Naive thymus-derived CD4-positive, alpha-beta T cell (primary cell): ENCODE measurements at regions not wholly inside any gene's neighbourhood (a gene's known extent, or its start where the extent isn't known, plus 50 kb on each side); places are given as distances from the start of the nearest gene placed in this dataset.

Source experiments
- ATAC-seq: fragments of 150-1000 bp; cut with Tn5 transposase; 2 replicates; pipeline ENCODE4 v1.10.0; 2021; ENCODE audit warnings: mild to moderate bottlenecking, moderate library complexity
- CTCF ChIA-PET: fragments of 350-600 bp; sonication (Branson Sonifier 250); formaldehyde crosslinking; loops from one replicate; lab custom pipeline; 2021; ENCODE audit warnings: antibody characterized with exemption; lab: Charles Lee
- POLR2A ChIA-PET: fragments of 350-600 bp; sonication (Branson Sonifier 250); formaldehyde crosslinking; loops from one replicate; lab custom pipeline; 2021; ENCODE audit warnings: antibody characterized with exemption, inconsistent platforms; lab: Charles Lee
- DNase-seq, 9 donors: peaks; one replicate each; pipeline versions ENCODE4 v3.0.0 to v3.0.0-alpha.2; 2020 to 2022; ENCODE audit warnings: mixed read lengths in 1 of 9
- H3K27ac ChIP-seq: one replicate; pipeline ENCODE4 v1.7.0; 2013; ENCODE audit warnings: mild to moderate bottlenecking, low read depth, low read length, moderate library complexity
- H3K27me3 ChIP-seq, 2 donors: one replicate each; pipeline ENCODE4 v1.7.0; 2013; ENCODE audit warnings: low read length in 2 of 2, mild to moderate bottlenecking in 2 of 2, moderate library complexity in 2 of 2; ENCODE audit not compliant: control insufficient read depth in 2 of 2, insufficient read depth in 2 of 2
- H3K36me3 ChIP-seq, 3 experiments: 1 replicate in 2 of 3; 2 replicates in 1 of 3; pipeline ENCODE4 v1.7.0; 2013; ENCODE audit warnings: low read length in 3 of 3, mild to moderate bottlenecking in 3 of 3, moderate library complexity in 1 of 3; ENCODE audit not compliant: insufficient read depth in 3 of 3, control insufficient read depth in 2 of 3
- H3K4me1 ChIP-seq, 2 donors: one replicate each; pipeline ENCODE4 v1.7.0; 2013; ENCODE audit warnings: low read length in 2 of 2, mild to moderate bottlenecking in 2 of 2, moderate library complexity in 1 of 2; ENCODE audit not compliant: control insufficient read depth in 2 of 2, insufficient read depth in 2 of 2
- H3K4me3 ChIP-seq: 2 replicates; pipeline ENCODE4 v1.7.0; 2013; ENCODE audit warnings: mild to moderate bottlenecking, low read length
- H3K9me3 ChIP-seq, 3 experiments: 1 replicate in 2 of 3; 2 replicates in 1 of 3; pipeline ENCODE4 v1.7.0; 2013; ENCODE audit warnings: low read length in 3 of 3; ENCODE audit not compliant: control insufficient read depth in 2 of 3
- H3K27ac Mint-ChIP-seq, 9 donors: one replicate each; pipeline ENCODE4 v1.8.0; 2020 to 2022; ENCODE audit warnings: mixed read lengths in 9 of 9, mild to moderate bottlenecking in 8 of 9, moderate library complexity in 5 of 9, inconsistent platforms in 2 of 9
- H3K27me3 Mint-ChIP-seq, 5 donors: one replicate each; pipeline ENCODE4 v1.8.0; 2021 to 2022; ENCODE audit warnings: mixed read lengths in 5 of 5, mild to moderate bottlenecking in 1 of 5
- H3K36me3 Mint-ChIP-seq, 5 donors: one replicate each; pipeline ENCODE4 v1.8.0; 2020 to 2022; ENCODE audit warnings: mixed read lengths in 5 of 5, mild to moderate bottlenecking in 3 of 5, inconsistent platforms in 1 of 5
- H3K4me1 Mint-ChIP-seq, 7 donors: one replicate each; pipeline ENCODE4 v1.8.0; 2020 to 2022; ENCODE audit warnings: mixed read lengths in 7 of 7, mild to moderate bottlenecking in 3 of 7, inconsistent platforms in 1 of 7
- H3K4me3 Mint-ChIP-seq, 10 donors: one replicate each; pipeline ENCODE4 v1.8.0; 2020 to 2022; ENCODE audit warnings: mild to moderate bottlenecking in 10 of 10, mixed read lengths in 10 of 10, moderate library complexity in 6 of 10, inconsistent platforms in 2 of 10
- H3K9me3 Mint-ChIP-seq, 11 donors: one replicate each; pipeline ENCODE4 v1.8.0; 2020 to 2022; ENCODE audit warnings: mixed read lengths in 11 of 11, mild to moderate bottlenecking in 4 of 11, inconsistent platforms in 1 of 11, moderate library complexity in 1 of 11
- intact Hi-C, 2 donors: fragments of 100-400 bp; cut with micrococcal nuclease; formaldehyde crosslinking; loops; one replicate each; pipeline ENCODE4 v1.15.1; 2023

GRCh38 chr5:114957384-114957783 lies 212.3 kb downstream of the TRIM36 start:
- intact Hi-C loops: no loop called here

GRCh38 chr5:114953565-114953964 lies 216.1 kb downstream of the TRIM36 start:
- no peak for ATAC-seq
- Histone ChIP-seq H3K4me3 (no peak overlapping the region), H3K27ac (no peak overlapping the region), H3K36me3 (no peaks in the 10 kb centered on the region), H3K27me3 (no peaks in the 10 kb centered on the region), H3K9me3 (no peaks in the 10 kb centered on the region), H3K4me1 (no peaks in the 10 kb centered on the region)
- POLR2A ChIA-PET: no interaction called here
- intact Hi-C loops: no loop called here
- H3K4me1 Mint-ChIP-seq: no peaks in the 10 kb centered on the region
- no peaks in the 10 kb centered on the region for H3K36me3 Mint-ChIP-seq
- no peak for DNase-seq
- H3K27ac Mint-ChIP-seq: no peak overlapping the region
- CTCF ChIA-PET: no interaction called here
- peaks cover 0 to 8% (median 0%) of the 10 kb centered on the region in 11 donors for H3K9me3 Mint-ChIP-seq
- H3K27me3 Mint-ChIP-seq: peaks cover 0 to 1% (median 0%) of the 10 kb centered on the region in 5 donors
- no peak overlapping the region for H3K4me3 Mint-ChIP-seq

More at GRCh38 chr5:114957384-114957783, 212.3 kb downstream of the TRIM36 start:
- Mint-ChIP-seq H3K4me1 (no peaks in the 10 kb centered on the region), H3K9me3 (peaks cover 0 to 21% (median 1%) of the 10 kb centered on the region in 11 donors), H3K36me3 (no peaks in the 10 kb centered on the region), H3K27ac (no peak overlapping the region), H3K4me3 (no peak overlapping the region), H3K27me3 (peaks cover 0 to 7% (median 0%) of the 10 kb centered on the region in 5 donors)
- POLR2A ChIA-PET: no interaction called here
- no peaks in the 10 kb centered on the region for H3K27me3 ChIP-seq
- ATAC-seq (no peak), DNase-seq (no peak)
- H3K4me3 ChIP-seq: no peak overlapping the region
- H3K9me3 ChIP-seq: no peaks in the 10 kb centered on the region
- CTCF ChIA-PET: no interaction called here
- no peaks in the 10 kb centered on the region for H3K36me3 ChIP-seq
- no peak overlapping the region for H3K27ac ChIP-seq
- no peaks in the 10 kb centered on the region for H3K4me1 ChIP-seq

- ChIA-PET POLR2A (no interaction called here), CTCF (no interaction called here)
- H3K4me1 Mint-ChIP-seq: no peaks in the 10 kb centered on the region
- H3K27ac ChIP-seq: no peak overlapping the region
- ATAC-seq (no peak), DNase-seq (no peak)
- H3K4me1 ChIP-seq: no peaks in the 10 kb centered on the region
- no peaks in the 10 kb centered on the region for H3K36me3 ChIP-seq
- no peaks in the 10 kb centered on the region for H3K27me3 ChIP-seq
- no peak overlapping the region for H3K27ac Mint-ChIP-seq
- H3K4me3 Mint-ChIP-seq: no peak overlapping the region
- intact Hi-C loops: no loop called here
- H3K9me3 Mint-ChIP-seq: peaks cover 0 to 8% (median 0%) of the 10 kb centered on the region in 11 donors
- H3K4me3 ChIP-seq: no peak overlapping the region
- no peaks in the 10 kb centered on the region for H3K36me3 Mint-ChIP-seq
- H3K9me3 ChIP-seq: no peaks in the 10 kb centered on the region
- no peaks in the 10 kb centered on the region for H3K27me3 Mint-ChIP-seq
Measured at GRCh38 chr5:114952876-114953275, 216.8 kb downstream of the TRIM36 start.

GRCh38 chr5:114949756-114950155 lies 220.0 kb downstream of the TRIM36 start:
- intact Hi-C loops: no loop called here
- no peak overlapping the region for H3K4me3 Mint-ChIP-seq
- Histone ChIP-seq H3K27me3 (no peaks in the 10 kb centered on the region), H3K36me3 (no peaks in the 10 kb centered on the region), H3K4me1 (no peaks in the 10 kb centered on the region), H3K27ac (no peak overlapping the region), H3K9me3 (no peaks in the 10 kb centered on the region), H3K4me3 (no peak overlapping the region)
- ChIA-PET POLR2A (no interaction called here), CTCF (no interaction called here)
- H3K27me3 Mint-ChIP-seq: no peaks in the 10 kb centered on the region
- no peaks in the 10 kb centered on the region for H3K4me1 Mint-ChIP-seq
- H3K9me3 Mint-ChIP-seq: peaks cover 0 to 8% (median 0%) of the 10 kb centered on the region in 11 donors
- no peak for ATAC-seq
- H3K27ac Mint-ChIP-seq: no peak overlapping the region
- no peak for DNase-seq
- no peaks in the 10 kb centered on the region for H3K36me3 Mint-ChIP-seq

- Mint-ChIP-seq H3K4me3 (no peak overlapping the region), H3K27ac (no peak overlapping the region), H3K4me1 (no peaks in the 10 kb centered on the region), H3K9me3 (peaks cover 0 to 6% (median 0%) of the 10 kb centered on the region in 11 donors), H3K27me3 (no peaks in the 10 kb centered on the region), H3K36me3 (no peaks in the 10 kb centered on the region)
- ChIA-PET POLR2A (no interaction called here), CTCF (no interaction called here)
- no peak overlapping the region for H3K27ac ChIP-seq
- no peaks in the 10 kb centered on the region for H3K36me3 ChIP-seq
- DNase-seq (no peak), ATAC-seq (no peak)
- no peaks in the 10 kb centered on the region for H3K27me3 ChIP-seq
- intact Hi-C loops: no loop called here
- no peak overlapping the region for H3K4me3 ChIP-seq
- H3K9me3 ChIP-seq: no peaks in the 10 kb centered on the region
- no peaks in the 10 kb centered on the region for H3K4me1 ChIP-seq
Measured at GRCh38 chr5:114948986-114949621, 220.6 kb downstream of the TRIM36 start.

GRCh38 chr5:114948363-114948762 lies 221.3 kb downstream of the TRIM36 start:
- Mint-ChIP-seq H3K4me3 (no peak overlapping the region), H3K27ac (no peak overlapping the region), H3K36me3 (no peaks in the 10 kb centered on the region), H3K27me3 (no peaks in the 10 kb centered on the region), H3K9me3 (peaks cover 0 to 6% (median 0%) of the 10 kb centered on the region in 11 donors), H3K4me1 (no peaks in the 10 kb centered on the region)
- no peak overlapping the region for H3K4me3 ChIP-seq
- no peaks in the 10 kb centered on the region for H3K4me1 ChIP-seq
- no peaks in the 10 kb centered on the region for H3K9me3 ChIP-seq
- DNase-seq: no peak
- H3K27me3 ChIP-seq: no peaks in the 10 kb centered on the region
- ChIA-PET CTCF (no interaction called here), POLR2A (no interaction called here)
- no peak for ATAC-seq
- no peak overlapping the region for H3K27ac ChIP-seq
- intact Hi-C loops: no loop called here
- no peaks in the 10 kb centered on the region for H3K36me3 ChIP-seq

GRCh38 chr5:114940709-114941108 lies 229.0 kb downstream of the TRIM36 start:
- H3K36me3 ChIP-seq: no peaks in the 10 kb centered on the region
- POLR2A ChIA-PET: no interaction called here
- peaks cover 0 to 8% (median 0%) of the 10 kb centered on the region in 3 experiments for H3K9me3 ChIP-seq
- H3K27me3 ChIP-seq: no peaks in the 10 kb centered on the region
- H3K4me1 ChIP-seq: no peaks in the 10 kb centered on the region
- no peaks in the 10 kb centered on the region for H3K4me1 Mint-ChIP-seq
- peaks cover 0 to 12% (median 0%) of the 10 kb centered on the region in 5 donors for H3K36me3 Mint-ChIP-seq
- H3K9me3 Mint-ChIP-seq: peaks cover 12 to 55% (median 20%) of the 10 kb centered on the region in 11 donors
- no peak overlapping the region for H3K4me3 ChIP-seq
- H3K4me3 Mint-ChIP-seq: no peak overlapping the region
- CTCF ChIA-PET: no interaction called here
- DNase-seq (no peak), ATAC-seq (no peak)
- H3K27me3 Mint-ChIP-seq: peaks cover 0 to 5% (median 0%) of the 10 kb centered on the region in 5 donors
- no peak overlapping the region for H3K27ac Mint-ChIP-seq
- intact Hi-C loops: no loop called here
- H3K27ac ChIP-seq: no peak overlapping the region
